Activated CD4-positive, alpha-beta T cell treated with anti-CD3 and anti-CD28 coated beads for 36 hours (primary cell): ENCODE measurements at regions not wholly inside any gene's neighbourhood (a gene's known extent, or its start where the extent isn't known, plus 50 kb on each side); places are given as distances from the start of the nearest gene placed in this dataset.
A peak's percentile ranks its signal among the peaks of the same experiment; 100 is the strongest.

Experiments
- ATAC-seq: fragments of 200-7000 bp; cut with Tn5 transposase; one replicate; pipeline ENCODE4 v1.10.0; 2021; ENCODE audit warnings: mild to moderate bottlenecking, moderate library complexity
- CTCF ChIA-PET: fragments of 350-600 bp; sonication (Branson Sonifier 250); formaldehyde crosslinking; loops from one replicate; lab custom pipeline; 2021; ENCODE audit warnings: antibody characterized with exemption; lab: Charles Lee
- POLR2A ChIA-PET: fragments of 350-600 bp; sonication (Branson Sonifier 250); formaldehyde crosslinking; loops from one replicate; lab custom pipeline; 2021; ENCODE audit warnings: antibody characterized with exemption, inconsistent platforms; lab: Charles Lee
- DNase-seq: peaks from one replicate; pipeline ENCODE4 v3.0.0-alpha.2; 2020
- H3K27ac Mint-ChIP-seq: one replicate; pipeline ENCODE4 v1.8.0; 2021; ENCODE audit warnings: mixed read lengths
- H3K27me3 Mint-ChIP-seq: one replicate; pipeline ENCODE4 v1.8.0; 2021; ENCODE audit warnings: mixed read lengths
- H3K36me3 Mint-ChIP-seq: one replicate; pipeline ENCODE4 v1.8.0; 2021; ENCODE audit warnings: low read depth, mixed read lengths
- H3K4me1 Mint-ChIP-seq: one replicate; pipeline ENCODE4 v1.8.0; 2021; ENCODE audit warnings: mixed read lengths
- H3K4me3 Mint-ChIP-seq: one replicate; pipeline ENCODE4 v1.8.0; 2021; ENCODE audit warnings: mild to moderate bottlenecking, moderate library complexity, mixed read lengths
- H3K9me3 Mint-ChIP-seq: one replicate; pipeline ENCODE4 v1.8.0; 2021; ENCODE audit warnings: low read depth, mixed read lengths
- intact Hi-C, 2 experiments: fragments of 100-400 bp; cut with DNase I in 1 of 2; cut with micrococcal nuclease in 1 of 2; formaldehyde crosslinking; loops; one replicate each; pipeline versions ENCODE4 v1.14.2 to v1.15.1; 2022 to 2024; cut with DNase I, micrococcal nuclease

- Mint-ChIP-seq H3K27ac (no peak overlapping the region), H3K4me3 (no peak overlapping the region), H3K36me3 (no peaks in the 10 kb centered on the region), H3K9me3 (no peaks in the 10 kb centered on the region), H3K4me1 (peaks cover 16% of the 10 kb centered on the region), H3K27me3 (no peaks in the 10 kb centered on the region)
- ATAC-seq: no peak
- intact Hi-C loops: no loop called here
- ChIA-PET CTCF (interaction anchor here (0.6 to 1.2 kb wide), 3 partner anchors 39 to 210 kb away, joined by 3 to 6 read pairs (median 4); no protein-coding TSS in a partner anchor), POLR2A (no interaction called here)
- DNase-seq: no peak
Observed at GRCh38 chr15:69663441-69663840, 210.8 kb downstream of the RPLP1 start.

GRCh38 chr15:69663982-69664381 is 211.4 kb downstream of the RPLP1 start:
- peaks cover 21% of the 10 kb centered on the region for H3K4me1 Mint-ChIP-seq
- no peaks in the 10 kb centered on the region for H3K36me3 Mint-ChIP-seq
- intact Hi-C loops: no loop called here
- no peak for DNase-seq
- no peak overlapping the region for H3K27ac Mint-ChIP-seq
- H3K4me3 Mint-ChIP-seq: no peak overlapping the region
- ChIA-PET CTCF (interaction anchor here (1.0 to 1.2 kb wide), 2 partner anchors 40 to 76 kb away, joined by 3 to 6 read pairs; no protein-coding TSS in a partner anchor), POLR2A (no interaction called here)
- no peaks in the 10 kb centered on the region for H3K27me3 Mint-ChIP-seq
- no peak for ATAC-seq
- no peaks in the 10 kb centered on the region for H3K9me3 Mint-ChIP-seq

- ChIA-PET CTCF (no interaction called here), POLR2A (no interaction called here)
- no peaks in the 10 kb centered on the region for H3K9me3 Mint-ChIP-seq
- no peaks in the 10 kb centered on the region for H3K36me3 Mint-ChIP-seq
- no peak for ATAC-seq
- peaks cover 26% of the 10 kb centered on the region for H3K4me1 Mint-ChIP-seq
- no peaks in the 10 kb centered on the region for H3K27me3 Mint-ChIP-seq
- peak overlapping the region; percentile 28 for H3K27ac Mint-ChIP-seq
- intact Hi-C loops: no loop called here
- H3K4me3 Mint-ChIP-seq: no peak overlapping the region
- no peak for DNase-seq
Observed at GRCh38 chr15:69664572-69665571, 212.3 kb downstream of the RPLP1 start.

GRCh38 chr15:69665641-69666111 is 213.1 kb downstream of the RPLP1 start:
- no peak for DNase-seq

GRCh38 chr15:69666441-69666882 is 213.8 kb downstream of the RPLP1 start:
- CTCF ChIA-PET: interaction anchor here (1.1 kb wide), 1 partner anchor 9 kb away, joined by 3 read pairs; no protein-coding TSS in a partner anchor
- Mint-ChIP-seq H3K27ac (peak overlapping the region; percentile 80), H3K36me3 (no peaks in the 10 kb centered on the region), H3K4me1 (peaks cover 29% of the 10 kb centered on the region), H3K4me3 (no peak overlapping the region), H3K9me3 (no peaks in the 10 kb centered on the region), H3K27me3 (no peaks in the 10 kb centered on the region)
- DNase-seq: peak; percentile 80
- ATAC-seq: peak; percentile 69
- intact Hi-C loops: loop anchor here in 1 of 2 experiments (1.0 kb wide), 2 partner anchors 48 to 92 kb away; no protein-coding TSS in a partner anchor
- POLR2A ChIA-PET: no interaction called here

More at GRCh38 chr15:69665641-69666111, 213.1 kb downstream of the RPLP1 start:
- Mint-ChIP-seq H3K9me3 (no peaks in the 10 kb centered on the region), H3K4me1 (peaks cover 29% of the 10 kb centered on the region), H3K27me3 (no peaks in the 10 kb centered on the region), H3K36me3 (no peaks in the 10 kb centered on the region), H3K4me3 (no peak overlapping the region), H3K27ac (peak overlapping the region; percentile 80)
- ChIA-PET CTCF (no interaction called here), POLR2A (interaction anchor here (0.6 to 0.7 kb wide), 2 partner anchors 148 to 410 kb away, joined by 3 read pairs; no protein-coding TSS in a partner anchor)
- no peak for ATAC-seq
- intact Hi-C loops: loop anchor here in 1 of 2 experiments (1.0 kb wide), 2 partner anchors 49 to 91 kb away; no protein-coding TSS in a partner anchor

- H3K27me3 Mint-ChIP-seq: no peaks in the 10 kb centered on the region
- no peaks in the 10 kb centered on the region for H3K9me3 Mint-ChIP-seq
- CTCF ChIA-PET: interaction anchor here (1.1 to 1.8 kb wide), 2 partner anchors 10 kb away, joined by 3 to 4 read pairs; no protein-coding TSS in a partner anchor
- H3K36me3 Mint-ChIP-seq: no peaks in the 10 kb centered on the region
- POLR2A ChIA-PET: no interaction called here
- DNase-seq (peak; percentile 35), ATAC-seq (peak; percentile 20)
- intact Hi-C loops: loop anchor here in 1 of 2 experiments (1.0 kb wide), 2 partner anchors 47 to 93 kb away; no protein-coding TSS in a partner anchor
- no peak overlapping the region for H3K4me3 Mint-ChIP-seq
- peak overlapping the region; percentile 80 for H3K27ac Mint-ChIP-seq
- peaks cover 29% of the 10 kb centered on the region for H3K4me1 Mint-ChIP-seq
Observed at GRCh38 chr15:69666921-69667811, 214.5 kb downstream of the RPLP1 start.

- CTCF ChIA-PET: interaction anchor here (1.0 to 1.8 kb wide), 2 partner anchors 9 to 40 kb away, joined by 3 to 4 read pairs; no protein-coding TSS in a partner anchor
- Mint-ChIP-seq H3K9me3 (no peaks in the 10 kb centered on the region), H3K27ac (no peak overlapping the region), H3K36me3 (no peaks in the 10 kb centered on the region), H3K4me1 (peaks cover 29% of the 10 kb centered on the region), H3K27me3 (no peaks in the 10 kb centered on the region), H3K4me3 (no peak overlapping the region)
- intact Hi-C loops: no loop called here
- DNase-seq (no peak), ATAC-seq (peak; percentile 17)
- POLR2A ChIA-PET: no interaction called here
Observed at GRCh38 chr15:69668039-69668705, 215.6 kb downstream of the RPLP1 start.

- no peak overlapping the region for H3K4me3 Mint-ChIP-seq
- H3K27me3 Mint-ChIP-seq: no peaks in the 10 kb centered on the region
- no peaks in the 10 kb centered on the region for H3K9me3 Mint-ChIP-seq
- peaks cover 29% of the 10 kb centered on the region for H3K4me1 Mint-ChIP-seq
- peak; percentile 33 for DNase-seq
- ChIA-PET CTCF (interaction anchor here (1.0 to 1.8 kb wide), 2 partner anchors 8 to 40 kb away, joined by 3 to 4 read pairs; no protein-coding TSS in a partner anchor), POLR2A (no interaction called here)
- ATAC-seq: peak; percentile 7
- no peaks in the 10 kb centered on the region for H3K36me3 Mint-ChIP-seq
- intact Hi-C loops: no loop called here
- H3K27ac Mint-ChIP-seq: no peak overlapping the region
Observed at GRCh38 chr15:69668963-69669362, 216.3 kb downstream of the RPLP1 start.

- ATAC-seq: no peak
- Mint-ChIP-seq H3K4me3 (no peak overlapping the region), H3K36me3 (no peaks in the 10 kb centered on the region), H3K9me3 (no peaks in the 10 kb centered on the region), H3K27me3 (no peaks in the 10 kb centered on the region), H3K27ac (peak overlapping the region; percentile 15), H3K4me1 (peaks cover 29% of the 10 kb centered on the region)
- no peak for DNase-seq
- intact Hi-C loops: no loop called here
- CTCF ChIA-PET: interaction anchor here (0.7 kb wide), 1 partner anchor 81 kb away, joined by 3 read pairs; no protein-coding TSS in a partner anchor
- POLR2A ChIA-PET: no interaction called here
Observed at GRCh38 chr15:69669446-69669845, 216.8 kb downstream of the RPLP1 start.

GRCh38 chr15:69673291-69673881 is 220.8 kb downstream of the RPLP1 start:
- CTCF ChIA-PET: interaction anchor here (0.6 kb wide), 1 partner anchor 205 kb away, joined by 3 read pairs; no protein-coding TSS in a partner anchor
- DNase-seq (no peak), ATAC-seq (no peak)
- peaks cover 16% of the 10 kb centered on the region for H3K4me1 Mint-ChIP-seq
- no peak overlapping the region for H3K4me3 Mint-ChIP-seq
- intact Hi-C loops: no loop called here
- no peak overlapping the region for H3K27ac Mint-ChIP-seq
- POLR2A ChIA-PET: no interaction called here
- H3K9me3 Mint-ChIP-seq: no peaks in the 10 kb centered on the region
- H3K36me3 Mint-ChIP-seq: no peaks in the 10 kb centered on the region
- peaks cover 10% of the 10 kb centered on the region for H3K27me3 Mint-ChIP-seq
